ENCODE measurements at regions not wholly inside any gene's neighbourhood (a gene's known extent, or its start where the extent isn't known, plus 50 kb on each side); places are given as distances from the start of the nearest gene placed in this dataset.

DNA sequence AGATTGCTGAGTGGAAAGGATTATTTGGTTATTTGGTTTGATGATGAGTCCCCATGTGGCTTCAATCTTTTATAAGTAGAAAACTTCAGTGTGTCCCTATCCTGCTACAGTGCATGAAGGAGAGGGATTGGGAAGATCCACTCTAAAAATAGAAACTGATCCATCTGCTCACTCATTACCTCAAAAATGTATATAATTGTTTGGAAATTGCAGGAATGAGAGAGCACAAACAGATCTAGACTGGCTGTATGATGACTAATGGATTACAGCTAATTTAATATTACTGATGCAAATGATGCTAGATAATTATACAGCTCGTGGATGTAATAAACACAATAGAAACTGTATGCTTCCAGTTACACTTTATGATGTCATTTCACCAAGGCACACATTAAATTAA is 625.3 kb upstream of the PRR20A start:
- TF ChIP-seq, protein P1, sequence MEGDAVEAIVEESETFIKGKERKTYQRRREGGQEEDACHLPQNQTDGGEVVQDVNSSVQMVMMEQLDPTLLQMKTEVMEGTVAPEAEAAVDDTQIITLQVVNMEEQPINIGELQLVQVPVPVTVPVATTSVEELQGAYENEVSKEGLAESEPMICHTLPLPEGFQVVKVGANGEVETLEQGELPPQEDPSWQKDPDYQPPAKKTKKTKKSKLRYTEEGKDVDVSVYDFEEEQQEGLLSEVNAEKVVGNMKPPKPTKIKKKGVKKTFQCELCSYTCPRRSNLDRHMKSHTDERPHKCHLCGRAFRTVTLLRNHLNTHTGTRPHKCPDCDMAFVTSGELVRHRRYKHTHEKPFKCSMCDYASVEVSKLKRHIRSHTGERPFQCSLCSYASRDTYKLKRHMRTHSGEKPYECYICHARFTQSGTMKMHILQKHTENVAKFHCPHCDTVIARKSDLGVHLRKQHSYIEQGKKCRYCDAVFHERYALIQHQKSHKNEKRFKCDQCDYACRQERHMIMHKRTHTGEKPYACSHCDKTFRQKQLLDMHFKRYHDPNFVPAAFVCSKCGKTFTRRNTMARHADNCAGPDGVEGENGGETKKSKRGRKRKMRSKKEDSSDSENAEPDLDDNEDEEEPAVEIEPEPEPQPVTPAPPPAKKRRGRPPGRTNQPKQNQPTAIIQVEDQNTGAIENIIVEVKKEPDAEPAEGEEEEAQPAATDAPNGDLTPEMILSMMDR (conservative IDR thresholded peaks at IDR 0.05; ENCODE audit: low read depth, low read length) = no peak
- no peak for TF ChIP-seq EZH2 (IDR thresholded peaks at IDR 0.05; ENCODE audit: borderline replicate concordance, low read depth, low read length, poor library complexity, severe bottlenecking)
